Stomach smooth muscle (tissue), 2 donors: ENCODE measurements at regions not wholly inside any gene's neighbourhood (a gene's known extent, or its start where the extent isn't known, plus 50 kb on each side); places are given as distances from the start of the nearest gene placed in this dataset.

Source experiments
- H3K27ac ChIP-seq: one replicate; pipeline ENCODE4 v1.7.0; 2013; ENCODE audit warnings: mild to moderate bottlenecking, low read length, inconsistent platforms
- H3K27me3 ChIP-seq, 2 donors: one replicate each; pipeline ENCODE4 v1.7.0; 2013; ENCODE audit warnings: low read length in 2 of 2; ENCODE audit not compliant: insufficient read depth in 2 of 2, control insufficient read depth in 1 of 2
- H3K36me3 ChIP-seq, 2 donors: one replicate each; pipeline ENCODE4 v1.7.0; 2013; ENCODE audit warnings: low read length in 2 of 2; ENCODE audit not compliant: control insufficient read depth in 2 of 2, insufficient read depth in 2 of 2
- H3K4me1 ChIP-seq: one replicate; pipeline ENCODE4 v1.7.0; 2013; ENCODE audit warnings: low read length; ENCODE audit not compliant: control insufficient read depth, insufficient read depth
- H3K4me3 ChIP-seq, 2 donors: one replicate each; pipeline ENCODE4 v1.7.0; 2013; ENCODE audit warnings: low read length in 2 of 2
- H3K9ac ChIP-seq, 2 donors: one replicate each; pipeline ENCODE4 v1.7.0; 2013; ENCODE audit warnings: low read length in 2 of 2, mild to moderate bottlenecking in 1 of 2
- H3K9me3 ChIP-seq, 2 donors: one replicate each; pipeline ENCODE4 v1.7.0; 2013; ENCODE audit warnings: low read length in 2 of 2; ENCODE audit not compliant: control insufficient read depth in 2 of 2
- donor health status: healthy.
- donor health status: Pancreatic carcinoma.

GRCh38 chr10:131461093-131461492 is 149.6 kb upstream of the TCERG1L start:
- Histone ChIP-seq H3K9ac (no peak overlapping the region), H3K4me3 (no peak overlapping the region), H3K9me3 (no peaks in the 10 kb centered on the region), H3K36me3 (no peaks in the 10 kb centered on the region), H3K27ac (no peak overlapping the region), H3K4me1 (no peaks in the 10 kb centered on the region), H3K27me3 (peaks cover 10 to 12% of the 10 kb centered on the region in 2 donors)

DNA sequence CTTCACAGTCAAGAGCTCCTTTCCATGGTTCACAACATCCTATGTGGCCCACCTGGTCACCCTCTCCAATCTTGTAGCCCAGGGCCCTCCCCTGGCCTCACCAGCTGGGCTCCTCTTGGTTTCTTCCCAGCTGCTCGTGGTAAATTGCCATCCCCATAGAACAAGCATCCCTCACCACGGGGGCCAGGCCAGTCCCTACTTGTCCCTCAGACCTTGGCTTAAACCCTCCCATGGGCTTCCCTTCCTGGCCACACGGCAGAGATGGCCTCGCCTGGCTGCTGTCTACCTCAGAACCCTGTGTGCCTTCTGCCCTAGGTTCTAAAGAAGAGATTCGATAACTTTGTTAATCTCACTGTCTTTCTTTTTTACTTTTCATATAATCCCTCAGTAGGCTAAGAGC is 153.3 kb upstream of the TCERG1L start:
- H3K36me3 ChIP-seq = no peaks in the 10 kb centered on the region
- H3K4me3 ChIP-seq = no peak overlapping the region
- no peaks in the 10 kb centered on the region for H3K4me1 ChIP-seq
- peaks cover 7% of the 10 kb centered on the region in 2 donors for H3K27me3 ChIP-seq
- no peak overlapping the region for H3K9ac ChIP-seq
- no peak overlapping the region for H3K27ac ChIP-seq
- H3K9me3 ChIP-seq = no peaks in the 10 kb centered on the region

- no peaks in the 10 kb centered on the region for H3K36me3 ChIP-seq
- no peak overlapping the region for H3K27ac ChIP-seq
- no peak overlapping the region for H3K4me3 ChIP-seq
- H3K9ac ChIP-seq = no peak overlapping the region
- H3K4me1 ChIP-seq = no peaks in the 10 kb centered on the region
- no peaks in the 10 kb centered on the region for H3K9me3 ChIP-seq
- peaks cover 3 to 6% of the 10 kb centered on the region in 2 donors for H3K27me3 ChIP-seq
These were observed 158.0 kb upstream of the TCERG1L start for GRCh38 chr10:131469551-131469950.

DNA sequence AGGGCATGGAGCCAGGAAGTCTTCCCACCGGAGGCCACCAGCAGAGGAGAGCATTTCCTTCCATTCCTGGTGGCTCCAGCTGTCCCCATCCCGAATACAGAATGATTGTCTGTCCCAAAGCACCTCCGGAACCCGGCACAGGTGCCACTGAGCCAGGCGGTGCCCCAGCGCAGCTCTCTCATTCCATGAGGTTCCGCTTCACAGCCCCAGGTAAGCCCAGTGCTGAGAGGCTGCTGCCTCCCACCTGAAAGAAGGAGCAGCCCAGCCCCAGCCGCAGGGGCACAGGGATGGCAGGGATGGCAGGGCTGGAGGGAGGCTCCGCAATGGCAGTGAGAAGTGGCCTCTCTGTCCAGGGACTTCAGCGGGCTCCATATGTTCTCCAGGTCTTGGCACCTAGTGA is 162.1 kb upstream of the TCERG1L start:
- Histone ChIP-seq H3K4me1 (no peaks in the 10 kb centered on the region), H3K9me3 (no peaks in the 10 kb centered on the region), H3K27me3 (peaks cover 0 to 14% of the 10 kb centered on the region in 2 donors), H3K27ac (no peak overlapping the region), H3K9ac (no peak overlapping the region), H3K36me3 (no peaks in the 10 kb centered on the region), H3K4me3 (no peak overlapping the region)

GRCh38 chr10:131474416-131474815 is 162.9 kb upstream of the TCERG1L start:
- peaks cover 0 to 15% of the 10 kb centered on the region in 2 donors for H3K27me3 ChIP-seq
- no peaks in the 10 kb centered on the region for H3K4me1 ChIP-seq
- no peak overlapping the region for H3K9ac ChIP-seq
- H3K4me3 ChIP-seq = no peak overlapping the region
- no peaks in the 10 kb centered on the region for H3K36me3 ChIP-seq
- H3K27ac ChIP-seq = no peak overlapping the region
- H3K9me3 ChIP-seq = no peaks in the 10 kb centered on the region

GRCh38 chr10:131475043-131475442 is 163.5 kb upstream of the TCERG1L start:
- peaks cover 0 to 15% of the 10 kb centered on the region in 2 donors for H3K27me3 ChIP-seq
- no peaks in the 10 kb centered on the region for H3K36me3 ChIP-seq
- H3K9ac ChIP-seq = no peak overlapping the region
- no peak overlapping the region for H3K27ac ChIP-seq
- no peaks in the 10 kb centered on the region for H3K9me3 ChIP-seq
- no peaks in the 10 kb centered on the region for H3K4me1 ChIP-seq
- no peak overlapping the region for H3K4me3 ChIP-seq

DNA sequence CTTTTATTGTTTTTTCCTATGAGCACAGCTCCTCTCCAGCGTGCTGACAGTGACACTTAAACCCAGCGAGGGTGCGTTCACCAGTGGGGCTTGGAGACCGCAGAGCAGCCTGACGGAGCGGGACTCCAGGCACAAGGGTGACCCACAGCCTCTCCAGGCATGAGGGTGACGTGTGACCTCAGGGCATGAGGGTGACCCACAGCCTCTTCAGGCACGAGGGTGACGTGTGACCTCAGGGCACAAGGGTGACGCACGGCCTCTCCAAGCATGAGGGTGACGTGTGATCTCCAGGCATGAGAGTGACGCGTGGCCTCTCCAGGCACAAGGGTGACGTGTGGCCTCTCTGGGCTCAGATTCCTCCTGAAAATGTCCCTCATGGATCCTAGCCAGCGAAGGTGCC is 164.3 kb upstream of the TCERG1L start:
- no peak overlapping the region for H3K9ac ChIP-seq
- peaks cover 0 to 17% of the 10 kb centered on the region in 2 donors for H3K27me3 ChIP-seq
- H3K4me1 ChIP-seq = no peaks in the 10 kb centered on the region
- no peaks in the 10 kb centered on the region for H3K36me3 ChIP-seq
- no peaks in the 10 kb centered on the region for H3K9me3 ChIP-seq
- no peak overlapping the region for H3K4me3 ChIP-seq
- H3K27ac ChIP-seq = no peak overlapping the region

GRCh38 chr10:131477457-131478121 is 166.1 kb upstream of the TCERG1L start:
- Histone ChIP-seq H3K27me3 (peaks cover 0 to 21% of the 10 kb centered on the region in 2 donors), H3K4me1 (no peaks in the 10 kb centered on the region), H3K9ac (no peak overlapping the region), H3K9me3 (no peaks in the 10 kb centered on the region), H3K36me3 (no peaks in the 10 kb centered on the region), H3K4me3 (no peak overlapping the region), H3K27ac (no peak overlapping the region)

DNA sequence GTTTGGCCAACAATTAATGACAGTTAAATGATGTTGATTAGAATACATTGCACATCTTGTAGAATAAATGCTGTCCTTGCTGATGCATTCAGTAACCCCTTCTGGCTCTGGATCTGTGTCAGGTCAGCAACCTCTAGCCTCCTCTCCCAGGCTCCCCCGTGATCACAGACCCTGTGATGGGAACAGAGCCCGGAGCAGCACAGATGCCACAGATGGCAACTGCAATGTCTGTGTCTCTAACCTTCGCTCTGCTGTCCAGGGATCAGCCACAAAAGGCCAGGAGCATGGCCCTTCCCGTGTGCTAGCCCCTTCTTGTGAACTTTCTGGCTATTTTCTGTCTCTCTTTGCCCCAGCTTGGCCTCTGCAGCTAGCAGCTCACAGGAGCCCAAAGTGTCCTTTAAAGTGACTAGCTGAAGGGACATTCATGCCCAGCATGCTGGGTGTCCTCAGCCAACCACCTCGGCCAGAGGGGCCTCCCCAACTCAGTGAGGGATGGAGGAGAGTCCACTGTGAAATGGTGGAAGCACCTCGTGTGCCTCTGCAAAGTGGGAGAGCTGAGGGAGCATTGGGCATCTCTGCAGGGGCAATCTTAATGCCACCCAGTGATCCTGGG is 167.0 kb upstream of the TCERG1L start:
- H3K9ac ChIP-seq = no peak overlapping the region
- no peak overlapping the region for H3K4me3 ChIP-seq
- no peak overlapping the region for H3K27ac ChIP-seq
- no peaks in the 10 kb centered on the region for H3K36me3 ChIP-seq
- no peaks in the 10 kb centered on the region for H3K4me1 ChIP-seq
- peaks cover 0 to 18% of the 10 kb centered on the region in 2 donors for H3K27me3 ChIP-seq
- no peaks in the 10 kb centered on the region for H3K9me3 ChIP-seq

DNA sequence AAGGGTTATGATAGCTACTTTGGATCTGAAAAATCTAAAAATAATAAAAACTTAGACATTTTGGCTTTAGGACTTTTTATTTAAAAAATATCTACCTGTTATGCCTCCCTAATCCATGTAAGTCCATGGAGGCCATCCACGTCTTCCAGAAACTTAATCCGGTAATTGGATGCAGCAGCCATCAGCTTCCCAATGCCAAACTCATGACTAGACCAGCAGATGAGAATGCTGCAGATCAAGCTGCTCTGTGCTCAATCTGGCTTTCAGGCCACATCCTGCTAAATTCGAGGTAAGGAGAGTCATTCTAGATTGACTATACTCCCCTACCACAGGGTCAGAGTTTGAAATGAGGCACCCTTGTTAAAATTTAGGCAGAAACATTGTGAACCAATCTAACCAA is 168.5 kb upstream of the TCERG1L start:
- Histone ChIP-seq H3K4me3 (no peak overlapping the region), H3K4me1 (no peaks in the 10 kb centered on the region), H3K36me3 (no peaks in the 10 kb centered on the region), H3K9ac (no peak overlapping the region), H3K9me3 (no peaks in the 10 kb centered on the region), H3K27me3 (peaks cover 0 to 15% of the 10 kb centered on the region in 2 donors), H3K27ac (no peak overlapping the region)

DNA sequence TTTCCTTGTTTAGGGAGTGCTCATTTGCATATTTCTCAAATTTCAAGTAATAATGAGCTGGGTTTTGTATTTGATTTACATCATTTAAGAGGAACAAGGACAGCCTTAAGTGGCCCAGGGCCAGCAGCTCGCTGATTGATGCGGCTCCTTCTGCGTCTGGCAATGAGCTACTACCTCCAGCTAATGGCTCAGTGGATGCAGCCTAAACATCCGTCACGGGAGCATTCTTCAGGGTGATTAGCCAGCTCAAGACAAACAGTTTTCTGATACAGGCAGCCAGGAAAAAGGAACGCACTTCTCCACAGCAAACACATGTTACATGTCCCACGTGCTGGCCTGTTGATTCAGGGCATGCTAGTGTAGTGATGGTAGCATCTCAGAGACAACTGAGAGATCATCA is 169.3 kb upstream of the TCERG1L start:
- Histone ChIP-seq H3K36me3 (no peaks in the 10 kb centered on the region), H3K4me3 (no peak overlapping the region), H3K9ac (no peak overlapping the region), H3K9me3 (no peaks in the 10 kb centered on the region), H3K4me1 (no peaks in the 10 kb centered on the region), H3K27me3 (peaks cover 0 to 15% of the 10 kb centered on the region in 2 donors), H3K27ac (no peak overlapping the region)
